ENCODE measurements at regions not wholly inside any gene's neighbourhood (a gene's known extent, or its start where the extent isn't known, plus 50 kb on each side); places are given as distances from the start of the nearest gene placed in this dataset.

GRCh38 chr5:23007762-23008161 is 154.6 kb upstream of the CDH12 start:
- Histone ChIP-seq H3K9me2 (replicated peaks; ENCODE audit: insufficient read depth, low read length) (no peaks in the 10 kb centered on the region), H3K4me2 (ENCODE audit: low read depth, low read length, poor library complexity, severe bottlenecking) (no peak overlapping the region), H4K20me1 (ENCODE audit: low read depth, low read length) (no peaks in the 10 kb centered on the region), H3K36me3 (ENCODE audit: low read length) (no peaks in the 10 kb centered on the region), H3F3A (ENCODE audit: insufficient read depth) (no peaks in the 10 kb centered on the region), H2AFZ (ENCODE audit: low read depth, low read length, severe bottlenecking) (no peak overlapping the region), H3K27me3 (ENCODE audit: low read length) (no peaks in the 10 kb centered on the region), H3K27ac (ENCODE audit: low read depth, low read length) (no peak overlapping the region), H3K4me3 (ENCODE audit: insufficient read depth, low read length, poor library complexity, severe bottlenecking) (no peak overlapping the region), H3K9me3 (ENCODE audit: insufficient read depth, low read length) (no peaks in the 10 kb centered on the region), H3K9ac (ENCODE audit: low read length) (no peak overlapping the region), H3K79me2 (ENCODE audit: insufficient read depth, low read length) (no peaks in the 10 kb centered on the region)
- no peak for TF ChIP-seq CTCF (IDR thresholded peaks at IDR 0.05; ENCODE audit: insufficient read depth, low read length, poor library complexity, severe bottlenecking)
- no peak for TF ChIP-seq EZH2phosphoT487 (conservative IDR thresholded peaks at IDR 0.05; ENCODE audit: low read length)

- Histone ChIP-seq H3K9me3 (ENCODE audit: insufficient read depth, low read length) (no peaks in the 10 kb centered on the region), H3K9ac (ENCODE audit: low read length) (no peak overlapping the region), H2AFZ (ENCODE audit: low read depth, low read length, severe bottlenecking) (no peak overlapping the region), H3F3A (ENCODE audit: insufficient read depth) (no peaks in the 10 kb centered on the region), H4K20me1 (ENCODE audit: low read depth, low read length) (no peaks in the 10 kb centered on the region), H3K9me2 (replicated peaks; ENCODE audit: insufficient read depth, low read length) (no peaks in the 10 kb centered on the region), H3K27me3 (ENCODE audit: low read length) (no peaks in the 10 kb centered on the region), H3K4me2 (ENCODE audit: low read depth, low read length, poor library complexity, severe bottlenecking) (no peak overlapping the region), H3K27ac (ENCODE audit: low read depth, low read length) (no peak overlapping the region), H3K36me3 (ENCODE audit: low read length) (no peaks in the 10 kb centered on the region), H3K79me2 (ENCODE audit: insufficient read depth, low read length) (no peaks in the 10 kb centered on the region), H3K4me3 (ENCODE audit: insufficient read depth, low read length, poor library complexity, severe bottlenecking) (no peak overlapping the region)
- TF ChIP-seq CTCF (IDR thresholded peaks at IDR 0.05; ENCODE audit: insufficient read depth, low read length, poor library complexity, severe bottlenecking) = no peak
- no peak for TF ChIP-seq EZH2phosphoT487 (conservative IDR thresholded peaks at IDR 0.05; ENCODE audit: low read length)
These were observed 154.1 kb upstream of the CDH12 start for GRCh38 chr5:23007236-23007635.

GRCh38 chr5:23001120-23001519 is 148.0 kb upstream of the CDH12 start:
- H3K9me3 ChIP-seq (ENCODE audit: insufficient read depth, low read length) = no peaks in the 10 kb centered on the region

More at GRCh38 chr5:23001120-23001519, 148.0 kb upstream of the CDH12 start:
- Histone ChIP-seq H3K79me2 (ENCODE audit: insufficient read depth, low read length) (no peaks in the 10 kb centered on the region), H4K20me1 (ENCODE audit: low read depth, low read length) (no peaks in the 10 kb centered on the region), H3K9ac (ENCODE audit: low read length) (no peak overlapping the region), H3K9me2 (replicated peaks; ENCODE audit: insufficient read depth, low read length) (no peaks in the 10 kb centered on the region), H3K36me3 (ENCODE audit: low read length) (0 out of 2 replicates have a peak, but pooled peaks cover 4% of the 10 kb centered on the region), H3K4me3 (ENCODE audit: insufficient read depth, low read length, poor library complexity, severe bottlenecking) (no peak overlapping the region), H3K27me3 (ENCODE audit: low read length) (no peaks in the 10 kb centered on the region), H2AFZ (ENCODE audit: low read depth, low read length, severe bottlenecking) (no peak overlapping the region), H3F3A (ENCODE audit: insufficient read depth) (no peaks in the 10 kb centered on the region), H3K27ac (ENCODE audit: low read depth, low read length) (no peak overlapping the region), H3K4me2 (ENCODE audit: low read depth, low read length, poor library complexity, severe bottlenecking) (no peak overlapping the region)
- no peak for TF ChIP-seq CTCF (IDR thresholded peaks at IDR 0.05; ENCODE audit: insufficient read depth, low read length, poor library complexity, severe bottlenecking)
- TF ChIP-seq EZH2phosphoT487 (conservative IDR thresholded peaks at IDR 0.05; ENCODE audit: low read length) = no peak

All from SU-DHL-6 (cell line).